NCI-H460 (cell line): ENCODE measurements at regions not wholly inside any gene's neighbourhood (a gene's known extent, or its start where the extent isn't known, plus 50 kb on each side); places are given as distances from the start of the nearest gene placed in this dataset.

Source experiments
- DNase-seq: peaks from one replicate; pipeline ENCODE4 v3.0.0-alpha.2; 2016; ENCODE audit warnings: low read depth; ENCODE audit errors: extremely low read depth

DNA sequence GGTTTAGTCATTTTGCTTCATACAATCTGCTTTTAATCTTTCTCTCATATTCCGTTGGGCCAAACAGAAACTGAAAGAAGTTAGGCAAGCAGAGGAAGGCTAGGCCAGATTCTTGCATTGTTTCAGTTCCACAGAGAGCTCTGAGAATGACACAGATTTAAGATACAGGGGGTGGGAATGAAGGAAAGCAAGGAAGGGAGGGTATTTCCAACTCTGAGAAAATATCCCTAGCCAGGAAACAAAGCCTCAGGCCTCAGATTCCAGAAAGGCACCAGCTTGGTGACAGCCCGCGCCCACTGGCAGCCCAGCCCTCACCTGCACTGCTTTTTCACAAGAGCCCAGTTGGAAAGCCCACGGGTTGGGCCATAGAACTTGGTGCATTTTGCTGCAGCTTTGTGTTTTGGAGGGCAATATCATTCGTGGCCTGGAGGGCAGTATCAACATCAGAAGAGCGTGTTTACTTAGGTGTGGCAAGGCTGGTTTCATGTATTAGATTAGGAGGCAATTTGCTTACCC is 63.5 kb downstream of the ENC1 start:
- DNase-seq, result no peak

DNA sequence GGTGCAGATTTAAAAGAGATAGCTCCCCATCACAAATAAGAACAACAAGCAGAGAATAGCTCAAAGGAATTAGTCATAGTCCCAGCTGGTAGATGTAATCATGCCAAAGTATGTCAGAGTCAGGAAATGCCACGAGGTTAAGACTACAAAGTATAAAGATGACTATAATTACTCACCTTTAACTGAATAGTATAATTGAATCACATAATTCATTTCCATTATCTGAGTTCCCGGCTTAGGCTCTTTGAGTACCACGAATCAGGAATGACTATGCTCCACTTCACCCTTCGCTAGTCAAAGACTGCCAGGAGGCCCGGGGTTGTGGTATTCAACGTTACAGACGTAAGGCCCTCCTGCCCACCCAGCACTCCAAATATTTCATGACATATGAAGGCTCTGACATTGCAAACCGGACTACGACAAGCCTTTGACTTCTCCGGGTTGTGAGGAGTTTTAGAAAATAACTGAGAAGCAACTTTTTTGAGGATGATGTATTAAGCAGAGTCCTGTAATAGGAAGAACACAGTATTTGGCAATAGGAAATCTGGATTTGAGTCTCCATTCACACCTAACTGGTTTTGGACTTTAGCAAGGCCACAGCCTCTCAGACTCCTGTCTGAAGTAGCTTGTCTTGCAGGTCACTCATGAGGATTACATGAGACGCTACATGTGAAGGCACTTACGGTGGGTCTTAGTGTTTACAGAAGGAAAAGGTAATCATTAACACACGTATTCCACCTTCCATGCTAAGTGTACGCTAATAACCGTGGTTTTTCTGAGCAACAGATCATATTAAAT is 64.6 kb downstream of the ENC1 start:
- peak; percentile 31 for DNase-seq

DNA sequence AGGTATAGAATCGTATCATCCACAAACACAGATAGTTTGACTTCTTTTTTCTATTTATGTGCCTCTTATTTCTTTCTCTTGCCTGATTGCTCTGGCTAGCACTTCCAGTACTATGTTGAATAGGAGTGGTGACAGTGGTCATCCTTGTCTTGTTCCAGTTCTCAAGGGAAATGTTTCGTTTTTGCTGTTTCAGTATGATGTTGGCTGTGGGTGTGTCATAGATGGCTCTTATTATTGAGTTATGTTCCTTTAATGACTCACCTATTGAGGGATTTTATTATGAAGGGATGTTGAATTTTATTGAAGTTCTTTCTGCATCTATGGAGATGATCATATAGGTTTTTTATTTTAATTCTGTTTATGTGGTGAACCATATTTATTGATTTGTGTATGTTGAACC is 70.3 kb downstream of the ENC1 start:
- DNase-seq, result no peak

DNA sequence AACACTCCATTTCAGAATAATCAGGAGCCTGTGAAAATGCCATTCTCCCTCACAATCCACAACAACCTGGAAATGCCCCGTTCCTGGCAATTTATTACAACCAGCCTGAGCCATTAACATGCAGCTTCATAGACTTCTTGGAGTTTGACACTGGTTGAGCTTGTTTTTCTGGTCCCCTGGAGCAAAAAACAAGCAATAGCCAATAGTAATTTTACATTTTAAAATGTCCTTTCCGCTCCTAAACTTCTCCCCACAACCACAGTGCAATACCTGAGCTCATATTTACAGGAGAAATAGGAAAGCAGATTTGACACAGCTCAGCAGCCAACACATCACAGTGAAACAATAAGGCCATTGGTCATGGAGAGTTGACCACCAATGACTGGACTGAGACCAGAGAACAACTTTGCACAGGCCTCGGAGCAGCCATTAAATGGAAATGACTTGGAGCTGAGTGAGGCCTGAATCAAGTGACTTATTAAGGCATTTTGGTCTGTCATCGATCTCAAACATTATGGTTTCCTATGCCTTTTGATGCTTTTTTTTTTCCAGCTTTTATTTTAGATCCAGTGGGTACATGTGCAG is 73.0 kb downstream of the ENC1 start:
- no peak for DNase-seq

DNA sequence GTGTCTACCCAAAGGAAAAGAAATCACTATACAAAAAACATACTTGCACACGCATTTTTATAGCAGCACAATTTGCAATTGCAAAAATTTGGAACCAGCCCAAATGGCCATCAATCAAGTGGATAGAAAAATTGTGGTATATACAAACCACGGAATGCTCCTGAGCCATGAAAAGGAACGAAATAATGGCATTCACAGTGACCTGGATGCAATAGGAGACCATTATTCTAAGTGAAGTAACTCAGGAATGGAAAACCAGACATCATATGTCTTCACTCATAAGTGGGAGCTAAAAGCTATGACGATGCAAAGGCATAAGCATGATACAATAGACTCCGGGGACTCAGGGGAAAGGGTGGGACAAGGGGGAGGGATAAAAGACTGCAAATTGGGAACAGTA is 78.4 kb downstream of the ENC1 start:
- no peak for DNase-seq

GRCh38 chr5:74560245-74560644 is 80.3 kb downstream of the ENC1 start:
- no peak for DNase-seq

DNA sequence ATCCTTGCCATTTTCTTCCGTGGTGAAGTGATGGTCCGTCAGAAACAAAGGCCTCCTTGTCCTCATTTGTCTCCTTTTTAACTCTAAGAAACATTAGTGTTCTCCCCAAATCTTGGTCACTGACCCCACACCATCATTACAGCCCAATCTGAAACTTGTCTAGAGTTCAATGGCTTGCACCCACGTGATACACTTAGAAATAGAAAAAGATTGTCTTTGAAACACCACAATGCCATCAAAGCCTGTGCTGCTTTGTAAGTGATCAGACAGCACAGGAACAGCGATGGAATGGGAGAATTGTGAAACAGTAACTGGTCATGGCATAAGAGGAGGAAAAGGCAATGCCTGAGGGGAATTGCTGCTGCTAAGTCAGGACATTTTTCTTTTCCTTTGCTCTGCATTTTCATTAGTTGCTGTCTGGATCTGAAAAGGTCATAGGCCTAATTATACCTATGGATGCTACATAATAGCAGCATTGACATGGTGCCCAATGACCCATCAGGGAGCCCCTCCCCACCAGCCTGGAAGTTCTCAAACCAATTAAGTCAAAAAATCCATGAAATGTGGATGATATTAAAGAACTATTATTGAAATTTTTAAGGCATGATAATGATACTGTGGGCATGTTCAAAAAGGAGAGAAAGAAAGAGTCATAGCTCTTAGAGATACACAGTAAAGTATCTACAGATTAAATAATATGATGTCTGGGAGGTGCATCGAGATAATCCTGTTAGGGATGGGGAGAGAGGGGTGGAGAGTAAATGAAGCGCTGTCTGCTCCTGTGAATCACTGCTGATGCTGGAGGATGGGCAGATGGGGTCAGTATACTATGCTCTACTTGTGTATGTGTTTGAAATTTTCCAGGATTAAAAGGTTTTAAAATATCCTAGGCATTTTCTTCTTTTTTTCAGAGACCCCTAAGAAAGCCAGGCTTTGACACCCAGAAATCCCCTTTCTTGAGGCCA is 83.6 kb downstream of the ENC1 start:
- no peak for DNase-seq

GRCh38 chr5:74556006-74556405 is 84.5 kb downstream of the ENC1 start:
- DNase-seq, result no peak

GRCh38 chr5:74552101-74552500 is 88.4 kb downstream of the ENC1 start:
- no peak for DNase-seq

DNA sequence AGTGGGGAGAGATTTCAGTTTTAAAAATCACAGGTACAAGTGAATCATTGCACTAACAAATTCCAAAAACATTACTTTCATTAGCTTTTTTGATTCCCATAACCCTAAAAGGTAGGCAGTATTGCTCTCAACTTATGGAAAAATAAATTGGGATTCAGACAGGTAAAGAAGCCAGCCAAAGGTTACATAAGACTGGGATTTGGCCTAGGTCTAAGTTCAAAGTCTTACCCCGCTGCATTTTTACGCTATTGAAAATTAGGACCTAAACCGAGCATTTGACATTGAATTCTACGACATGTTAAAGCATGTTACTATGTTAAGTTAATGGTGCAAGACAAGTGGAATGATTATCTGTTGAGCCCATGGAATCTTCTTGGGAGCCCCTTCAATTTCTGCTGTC is 89.6 kb downstream of the ENC1 start:
- DNase-seq, result no peak

DNA sequence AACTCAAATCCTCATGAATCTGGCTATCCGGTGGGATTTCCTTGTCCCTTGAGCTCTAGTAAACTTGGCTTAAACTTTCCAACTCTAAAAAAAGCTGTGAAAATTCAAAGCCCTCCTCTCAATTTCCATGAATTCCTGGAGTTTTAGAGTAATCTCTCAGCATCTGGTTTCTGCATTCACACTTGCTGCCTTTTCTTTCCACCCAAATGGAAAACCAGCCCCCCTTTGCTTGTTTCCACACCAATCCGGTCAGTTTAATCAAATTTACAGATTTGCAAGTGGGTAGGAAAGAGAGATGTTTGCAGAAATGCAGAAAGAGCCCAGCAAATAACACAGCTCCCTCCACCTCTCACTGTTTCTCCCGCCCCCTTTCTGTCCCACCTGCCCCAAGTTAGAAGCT is 91.1 kb downstream of the ENC1 start:
- DNase-seq, result no peak

GRCh38 chr5:74546796-74547195 is 93.7 kb downstream of the ENC1 start:
- DNase-seq, result no peak

- no peak for DNase-seq
These were observed 95.7 kb downstream of the ENC1 start for GRCh38 chr5:74544811-74545210.

DNA sequence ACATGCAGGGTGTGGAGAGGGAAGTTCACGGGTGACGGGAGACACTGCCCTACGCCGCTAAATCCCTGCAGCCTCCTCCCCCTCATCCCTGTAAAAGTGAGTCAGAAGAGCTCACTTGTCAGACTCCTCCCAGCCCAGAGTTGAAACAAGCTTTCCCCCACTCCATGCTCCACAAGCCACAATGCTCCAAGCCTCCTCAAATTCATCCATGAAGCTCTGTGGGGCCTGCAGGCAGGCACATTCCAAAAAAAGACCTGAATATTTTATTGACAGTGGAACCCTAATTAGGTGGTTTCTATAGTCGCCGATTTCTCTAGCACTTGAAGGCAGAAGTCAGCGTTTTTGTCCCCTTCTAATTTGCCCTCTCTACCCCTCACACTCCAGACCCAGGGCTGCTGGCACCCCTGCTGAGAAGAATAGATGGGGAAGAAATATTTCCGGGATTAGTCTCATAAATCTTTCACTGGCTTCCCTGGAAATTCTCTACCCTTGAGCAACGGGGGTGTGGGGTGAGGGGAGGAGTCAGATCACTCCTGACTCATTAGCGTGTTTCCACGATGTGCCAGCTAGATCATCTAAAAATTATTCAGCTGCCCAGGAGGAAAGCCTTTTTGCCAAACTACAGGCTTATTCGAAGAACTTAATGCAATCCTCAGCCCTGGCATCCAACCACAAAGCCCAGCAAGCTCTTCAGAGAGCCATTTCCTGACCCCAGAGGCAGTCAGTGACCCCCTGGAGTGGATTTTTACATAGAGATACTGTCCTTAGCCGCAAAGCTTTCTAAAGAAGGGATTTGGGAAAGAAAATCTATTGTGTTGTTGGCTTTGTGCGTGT is 97.1 kb downstream of the ENC1 start:
- DNase-seq, result peak; percentile 27

- no peak for DNase-seq
These were observed 98.0 kb downstream of the ENC1 start for GRCh38 chr5:74542482-74542881.

- no peak for DNase-seq
These were observed 99.1 kb downstream of the ENC1 start for GRCh38 chr5:74541381-74541781.

DNA sequence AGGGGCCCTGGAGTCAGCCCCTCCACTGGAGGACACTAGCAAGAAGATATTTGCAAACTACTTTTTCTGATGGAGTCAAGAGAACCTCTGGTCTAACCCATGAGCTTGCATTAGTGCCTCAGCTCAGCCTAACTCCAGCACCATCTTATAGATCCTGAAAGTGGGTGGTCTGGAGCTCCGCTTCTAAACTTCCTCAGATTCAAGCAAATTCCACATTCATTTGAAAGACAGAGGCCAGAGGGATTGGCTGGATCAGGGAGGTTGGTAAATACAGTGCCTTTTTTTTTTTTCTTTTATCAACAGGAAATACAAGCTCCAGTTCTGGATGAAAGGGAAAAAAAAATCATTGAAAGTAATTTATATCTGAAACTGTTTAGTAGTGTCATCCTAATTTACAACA is 99.9 kb downstream of the ENC1 start:
- DNase-seq, result no peak

DNA sequence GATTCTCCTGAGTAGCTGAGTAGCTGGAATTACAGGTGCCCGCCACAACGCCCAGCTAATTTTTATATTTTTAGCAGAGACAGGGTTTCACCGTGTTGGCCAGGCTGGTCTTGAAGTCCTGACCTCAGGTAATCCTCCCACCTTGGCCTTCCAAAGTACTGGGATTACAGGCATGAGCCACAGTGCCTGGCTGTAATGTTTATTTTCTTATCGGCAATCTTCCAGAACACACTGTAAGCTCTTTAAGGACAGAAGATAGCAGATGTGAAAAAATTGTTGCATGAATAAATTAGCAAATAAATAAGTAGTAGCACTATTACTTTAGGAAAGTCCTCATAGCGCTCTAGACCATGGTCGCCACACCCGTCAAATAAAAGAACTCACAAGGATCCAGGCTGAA is 100.5 kb downstream of the ENC1 start:
- DNase-seq, result no peak

DNA sequence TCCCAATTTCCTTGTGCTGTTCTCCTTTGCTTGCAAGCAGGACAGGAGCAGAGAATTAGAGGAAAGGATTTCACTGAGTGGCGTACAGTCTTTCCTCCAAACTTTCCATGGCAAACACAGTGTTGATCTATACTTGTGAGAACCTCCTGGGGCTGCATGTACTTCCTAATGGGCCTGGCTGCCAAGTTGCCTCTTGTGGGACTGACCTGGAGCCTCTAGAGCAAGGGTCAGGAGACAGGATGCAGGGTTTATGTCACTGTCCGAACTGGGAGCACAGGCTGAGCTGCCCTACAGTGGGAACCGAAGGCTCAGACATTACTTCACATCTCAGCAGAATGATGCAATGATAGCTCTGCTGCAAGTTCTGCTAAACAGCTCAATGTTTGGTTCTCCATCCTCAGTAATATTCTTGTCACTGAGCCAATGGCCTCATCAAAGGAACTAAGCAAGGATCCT is 102.3 kb downstream of the ENC1 start:
- no peak for DNase-seq

DNA sequence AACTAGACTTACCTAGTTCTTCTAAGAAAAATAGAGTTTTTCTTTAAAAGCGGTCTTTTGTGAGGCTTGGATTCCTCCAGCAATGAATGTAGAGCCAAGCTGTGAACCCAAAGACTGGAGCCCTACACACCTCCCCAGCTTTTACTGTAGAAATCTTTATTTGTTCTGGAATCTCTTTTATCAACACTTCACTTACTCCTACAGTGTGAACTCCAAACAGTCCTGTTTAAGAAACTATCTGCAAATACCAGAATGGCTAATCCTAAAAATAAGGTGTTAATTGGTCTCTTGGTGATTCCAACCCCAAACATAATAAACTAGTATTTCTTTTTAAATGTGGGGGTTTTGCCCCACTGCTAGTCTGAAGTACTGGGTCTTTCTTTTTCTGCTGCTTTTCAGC is 103.9 kb downstream of the ENC1 start:
- no peak for DNase-seq
